Urinary bladder (tissue), 3 donors: ENCODE measurements at regions not wholly inside any gene's neighbourhood (a gene's known extent, or its start where the extent isn't known, plus 50 kb on each side); places are given as distances from the start of the nearest gene placed in this dataset.

Source experiments
- DNase-seq: peaks from one replicate; pipeline ENCODE4 v3.0.0-alpha.2; 2015; ENCODE audit errors: extremely low spot score
- H3K27ac ChIP-seq: one replicate; pipeline ENCODE4 v1.5.1; 2013; ENCODE audit warnings: low read depth, mild to moderate bottlenecking, moderate library complexity
- H3K36me3 ChIP-seq: one replicate; pipeline ENCODE4 v1.6.1; 2013; ENCODE audit warnings: mild to moderate bottlenecking, moderate library complexity; ENCODE audit not compliant: insufficient read depth
- H3K4me1 ChIP-seq: one replicate; pipeline ENCODE4 v1.6.1; 2013; ENCODE audit warnings: mild to moderate bottlenecking, moderate library complexity; ENCODE audit not compliant: insufficient read depth
- H3K4me3 ChIP-seq: one replicate; pipeline ENCODE4 v1.5.1; 2013; ENCODE audit warnings: low read depth, low read length
- WGBS: extraction: QIAGEN DNeasy Blood & Tissue Kit; methylation state at CpG from one replicate; pipeline ENCODE4 v1.1.7; 2013; 5-methylcytosine and 5-hydroxymethylcytosine counted together
- donor health status: healthy with polysubstance abuse.
- donor health status: healthy.

- DNase-seq = no peak
- Histone ChIP-seq H3K4me3 (no peak overlapping the region), H3K36me3 (no peaks in the 10 kb centered on the region), H3K4me1 (no peaks in the 10 kb centered on the region), H3K27ac (no peak overlapping the region)
- WGBS = 94% methylated on average over 2 of the region's 2 CpGs
Observed at GRCh38 chr11:92658733-92659132, 310.7 kb upstream of the MTNR1B start.

- no peak overlapping the region for H3K27ac ChIP-seq
- H3K4me3 ChIP-seq = no peak overlapping the region
- H3K4me1 ChIP-seq = no peaks in the 10 kb centered on the region
- DNase-seq = no peak
- 87% methylated on average over 3 of the region's 3 CpGs for WGBS
- no peaks in the 10 kb centered on the region for H3K36me3 ChIP-seq
Observed at GRCh38 chr11:92659793-92660192, 309.7 kb upstream of the MTNR1B start.

GRCh38 chr11:92662601-92663360 is 306.7 kb upstream of the MTNR1B start:
- WGBS = 79% methylated on average over 6 of the region's 6 CpGs
- H3K4me1 ChIP-seq = no peaks in the 10 kb centered on the region
- H3K36me3 ChIP-seq = no peaks in the 10 kb centered on the region
- no peak overlapping the region for H3K4me3 ChIP-seq
- no peak overlapping the region for H3K27ac ChIP-seq
- no peak for DNase-seq

- Histone ChIP-seq H3K4me1 (no peaks in the 10 kb centered on the region), H3K27ac (no peak overlapping the region), H3K4me3 (no peak overlapping the region), H3K36me3 (no peaks in the 10 kb centered on the region)
- no peak for DNase-seq
- WGBS = 87% methylated on average over 2 of the region's 2 CpGs
Observed at GRCh38 chr11:92663539-92663938, 305.9 kb upstream of the MTNR1B start.

GRCh38 chr11:92667486-92668152 is 301.8 kb upstream of the MTNR1B start:
- Histone ChIP-seq H3K4me3 (no peak overlapping the region), H3K36me3 (no peaks in the 10 kb centered on the region), H3K27ac (no peak overlapping the region), H3K4me1 (no peaks in the 10 kb centered on the region)
- no peak for DNase-seq
- WGBS = 70% methylated on average over 5 of the region's 5 CpGs

GRCh38 chr11:92670308-92670890 is 299.1 kb upstream of the MTNR1B start:
- no peaks in the 10 kb centered on the region for H3K4me1 ChIP-seq
- 46% methylated on average over 3 of the region's 3 CpGs for WGBS
- H3K4me3 ChIP-seq = no peak overlapping the region
- H3K36me3 ChIP-seq = no peaks in the 10 kb centered on the region
- DNase-seq = no peak
- no peak overlapping the region for H3K27ac ChIP-seq

GRCh38 chr11:92671081-92671480 is 298.4 kb upstream of the MTNR1B start:
- H3K4me3 ChIP-seq = no peak overlapping the region
- no peaks in the 10 kb centered on the region for H3K4me1 ChIP-seq
- DNase-seq = no peak
- no peak overlapping the region for H3K27ac ChIP-seq
- no peaks in the 10 kb centered on the region for H3K36me3 ChIP-seq
- 91% methylated on average over 6 of the region's 6 CpGs for WGBS

- DNase-seq = no peak
- Histone ChIP-seq H3K27ac (no peak overlapping the region), H3K36me3 (no peaks in the 10 kb centered on the region), H3K4me1 (no peaks in the 10 kb centered on the region), H3K4me3 (no peak overlapping the region)
- 50% methylated on average over 1 of the region's 1 CpG for WGBS
Observed at GRCh38 chr11:92675303-92675702, 294.1 kb upstream of the MTNR1B start.

- no peak overlapping the region for H3K27ac ChIP-seq
Observed at GRCh38 chr11:92675810-92676209, 293.6 kb upstream of the MTNR1B start.

GRCh38 chr11:92678008-92678611 is 291.3 kb upstream of the MTNR1B start:
- no peaks in the 10 kb centered on the region for H3K4me1 ChIP-seq
- no peaks in the 10 kb centered on the region for H3K36me3 ChIP-seq
- 56% methylated on average over 3 of the region's 3 CpGs for WGBS
- no peak overlapping the region for H3K27ac ChIP-seq
- no peak for DNase-seq
- H3K4me3 ChIP-seq = no peak overlapping the region

More at GRCh38 chr11:92675810-92676209, 293.6 kb upstream of the MTNR1B start:
- no peak for DNase-seq
- 56% methylated on average over 3 of the region's 3 CpGs for WGBS
- Histone ChIP-seq H3K4me3 (no peak overlapping the region), H3K36me3 (no peaks in the 10 kb centered on the region), H3K4me1 (no peaks in the 10 kb centered on the region)

- H3K4me1 ChIP-seq = no peaks in the 10 kb centered on the region
- no peak overlapping the region for H3K4me3 ChIP-seq
- H3K36me3 ChIP-seq = no peaks in the 10 kb centered on the region
- no peak for DNase-seq
- H3K27ac ChIP-seq = no peak overlapping the region
- 44% methylated on average over 1 of the region's 1 CpG for WGBS
Observed at GRCh38 chr11:92681586-92681985, 287.9 kb upstream of the MTNR1B start.

- Histone ChIP-seq H3K4me1 (no peaks in the 10 kb centered on the region), H3K27ac (no peak overlapping the region), H3K36me3 (no peaks in the 10 kb centered on the region), H3K4me3 (no peak overlapping the region)
- WGBS = 92% methylated on average over 4 of the region's 4 CpGs
- no peak for DNase-seq
Observed at GRCh38 chr11:92682136-92682535, 287.3 kb upstream of the MTNR1B start.

GRCh38 chr11:92682952-92683351 is 286.5 kb upstream of the MTNR1B start:
- H3K4me3 ChIP-seq = no peak overlapping the region
- H3K27ac ChIP-seq = no peak overlapping the region
- H3K4me1 ChIP-seq = no peaks in the 10 kb centered on the region
- WGBS = 100% methylated on average over 1 of the region's 1 CpG
- no peaks in the 10 kb centered on the region for H3K36me3 ChIP-seq
- no peak for DNase-seq

GRCh38 chr11:92685049-92685448 is 284.4 kb upstream of the MTNR1B start:
- H3K4me1 ChIP-seq = no peaks in the 10 kb centered on the region
- H3K4me3 ChIP-seq = no peak overlapping the region
- H3K36me3 ChIP-seq = no peaks in the 10 kb centered on the region
- 87% methylated on average over 2 of the region's 2 CpGs for WGBS
- H3K27ac ChIP-seq = no peak overlapping the region
- DNase-seq = no peak
